H9 (cell line): ENCODE measurements at regions not wholly inside any gene's neighbourhood (a gene's known extent, or its start where the extent isn't known, plus 50 kb on each side); places are given as distances from the start of the nearest gene placed in this dataset.

Experiments used
- DNase-seq: peaks from one replicate; pipeline ENCODE4 v3.0.0-alpha.2; 2017
- H2AFZ ChIP-seq: one replicate; pipeline ENCODE4 v1.6.1; 2013; ENCODE audit warnings: mild to moderate bottlenecking, low read length, control low read depth, moderate library complexity
- H2AK5ac ChIP-seq: 2 replicates; pipeline ENCODE4 v1.6.1; 2013; ENCODE audit warnings: low read length, control low read depth, mixed read lengths; ENCODE audit not compliant: insufficient read length
- H2BK120ac ChIP-seq: one replicate; pipeline ENCODE4 v1.6.1; 2013; ENCODE audit warnings: low read depth, mild to moderate bottlenecking, low read length, control low read depth, inconsistent platforms; ENCODE audit not compliant: poor library complexity, severe bottlenecking
- H2BK12ac ChIP-seq: 2 replicates; pipeline ENCODE4 v1.6.1; 2013; ENCODE audit warnings: low read length, control low read depth, mixed read lengths, low read depth; ENCODE audit not compliant: insufficient read length
- H2BK15ac ChIP-seq: 2 replicates; pipeline ENCODE4 v1.6.1; 2013; ENCODE audit warnings: low read depth, low read length, control low read depth
- H2BK20ac ChIP-seq: one replicate; pipeline ENCODE4 v1.6.1; 2013; ENCODE audit warnings: low read depth, mild to moderate bottlenecking, low read length, control low read depth, inconsistent platforms; ENCODE audit not compliant: poor library complexity, severe bottlenecking
- H2BK5ac ChIP-seq: 2 replicates; pipeline ENCODE4 v1.6.1; 2013; ENCODE audit warnings: low read length, control low read depth, mixed read lengths; ENCODE audit not compliant: insufficient read length
- H3K14ac ChIP-seq: 2 replicates; pipeline ENCODE4 v1.6.1; 2013; ENCODE audit warnings: low read length, control low read depth; ENCODE audit not compliant: insufficient read depth
- H3K18ac ChIP-seq: 2 replicates; pipeline ENCODE4 v1.6.1; 2013; ENCODE audit warnings: low read depth, mild to moderate bottlenecking, mixed read lengths, low read length, control low read depth; ENCODE audit not compliant: insufficient read length
- H3K23ac ChIP-seq: 2 replicates; pipeline ENCODE4 v1.6.1; 2013; ENCODE audit warnings: low read length, control low read depth, mixed read lengths, low read depth; ENCODE audit not compliant: insufficient read length
- H3K23me2 ChIP-seq: 2 replicates; pipeline ENCODE4 v1.6.1; 2013; ENCODE audit warnings: low read depth, mild to moderate bottlenecking, mixed read lengths, low read length, control low read depth; ENCODE audit not compliant: insufficient read length, poor library complexity, severe bottlenecking
- H3K27ac ChIP-seq: 2 replicates; pipeline ENCODE4 v1.5.1; 2013; ENCODE audit warnings: low read length, control low read depth, mixed read lengths, low read depth; ENCODE audit not compliant: insufficient read length
- H3K27me3 ChIP-seq: 2 replicates; pipeline ENCODE4 v1.6.1; 2013; ENCODE audit warnings: low read length, control low read depth, inconsistent platforms; ENCODE audit not compliant: insufficient read depth
- H3K4ac ChIP-seq: 2 replicates; pipeline ENCODE4 v1.6.1; 2013; ENCODE audit warnings: low read depth, mild to moderate bottlenecking, control low read depth, inconsistent platforms, low read length, moderate library complexity
- H3K4me1 ChIP-seq: 2 replicates; pipeline ENCODE4 v1.6.1; 2013; ENCODE audit warnings: low read length, control low read depth, inconsistent platforms; ENCODE audit not compliant: insufficient read depth
- H3K4me2 ChIP-seq: 2 replicates; pipeline ENCODE4 v1.6.1; 2013; ENCODE audit warnings: low read length, control low read depth, mixed read lengths; ENCODE audit not compliant: insufficient read length, insufficient read depth
- H3K56ac ChIP-seq: 2 replicates; pipeline ENCODE4 v1.6.1; 2013; ENCODE audit warnings: low read depth, mild to moderate bottlenecking, mixed read lengths, low read length, control low read depth; ENCODE audit not compliant: insufficient read length
- H3K79me1 ChIP-seq: 2 replicates; pipeline ENCODE4 v1.6.1; 2013; ENCODE audit warnings: low read depth, mild to moderate bottlenecking, moderate library complexity, low read length, control low read depth, inconsistent platforms; ENCODE audit not compliant: insufficient read depth, poor library complexity, severe bottlenecking
- H3K79me2 ChIP-seq: 2 replicates; pipeline ENCODE4 v1.6.1; 2013; ENCODE audit warnings: low read length, control low read depth, inconsistent platforms; ENCODE audit not compliant: insufficient read depth
- H3K9ac ChIP-seq: 2 replicates; pipeline ENCODE4 v1.6.1; 2013; ENCODE audit warnings: low read length, control low read depth, mixed read lengths; ENCODE audit not compliant: insufficient read length; ENCODE audit errors: extremely low read depth
- H3K9me3 ChIP-seq: one replicate; pipeline ENCODE4 v1.6.1; 2013; ENCODE audit warnings: low read depth, low read length, inconsistent platforms; ENCODE audit not compliant: control insufficient read depth
- H3T11ph ChIP-seq: one replicate; pipeline ENCODE4 v1.6.1; 2013; ENCODE audit warnings: mild to moderate bottlenecking, low read length, control low read depth, inconsistent platforms
- H4K20me1 ChIP-seq: one replicate; pipeline ENCODE4 v1.6.1; 2013; ENCODE audit not compliant: control insufficient read depth, insufficient read length, insufficient read depth
- H4K5ac ChIP-seq: 2 replicates; pipeline ENCODE4 v1.6.1; 2013; ENCODE audit warnings: low read depth, mild to moderate bottlenecking, mixed read lengths, low read length, control low read depth; ENCODE audit not compliant: insufficient read length
- H4K8ac ChIP-seq: replicated peaks from 2 replicates; pipeline ENCODE4 v1.6.1; 2013; ENCODE audit warnings: low read length, control low read depth, mixed read lengths, low read depth; ENCODE audit not compliant: insufficient read length
- H4K91ac ChIP-seq: 2 replicates; pipeline ENCODE4 v1.6.1; 2013; ENCODE audit warnings: low read depth, mild to moderate bottlenecking, moderate library complexity, mixed read lengths, low read length, control low read depth; ENCODE audit not compliant: insufficient read length
- H3K27ac Mint-ChIP-seq, 3 experiments: 2 replicates in 2 of 3; 3 replicates in 1 of 3; pipeline ENCODE4 v1.8.0; 2020 to 2021; ENCODE audit warnings: mixed read lengths in 3 of 3, mild to moderate bottlenecking in 1 of 3, moderate library complexity in 1 of 3
- H3K27me3 Mint-ChIP-seq: 2 replicates; pipeline ENCODE4 v1.8.0; 2021; ENCODE audit warnings: low read depth, mild to moderate bottlenecking, moderate library complexity, mixed read lengths
- H3K36me3 Mint-ChIP-seq, 3 experiments: 2 replicates in 2 of 3; 3 replicates in 1 of 3; pipeline ENCODE4 v1.8.0; 2020 to 2021; ENCODE audit warnings: low read depth in 3 of 3, mixed read lengths in 3 of 3; ENCODE audit not compliant: insufficient read depth in 1 of 3
- H3K4me1 Mint-ChIP-seq, 2 experiments: 2 replicates each; pipeline ENCODE4 v1.8.0; 2020; ENCODE audit warnings: mixed read lengths in 2 of 2
- H3K4me3 Mint-ChIP-seq, 2 experiments: 2 replicates in 1 of 2; 3 replicates in 1 of 2; pipeline ENCODE4 v1.8.0; 2020 to 2021; ENCODE audit warnings: mild to moderate bottlenecking in 2 of 2, mixed read lengths in 2 of 2, moderate library complexity in 1 of 2
- H3K9me3 Mint-ChIP-seq, 2 experiments: 2 replicates in 1 of 2; 3 replicates in 1 of 2; pipeline ENCODE4 v1.8.0; 2020; ENCODE audit warnings: mild to moderate bottlenecking in 2 of 2, mixed read lengths in 2 of 2, moderate library complexity in 1 of 2
- CTCF ChIP-seq: fragments of 200-600 bp; sonication (generic); conservative IDR thresholded peaks from 3 replicates; pipeline ENCODE4 v1.8.0; 2021; ENCODE audit warnings: antibody characterized with exemption, mild to moderate bottlenecking
- WGBS: extraction: QIAGEN DNeasy Blood & Tissue Kit; methylation state at CpG from one replicate; pipeline ENCODE4 v1.1.7; 2013; ENCODE audit warnings: missing lambda C conversion rate, low lambda C conversion rate, mixed read lengths; ENCODE audit not compliant: insufficient read length; ENCODE audit errors: extremely low coverage; 5-methylcytosine and 5-hydroxymethylcytosine counted together

- peaks cover 0 to 4% (median 1%) of the 10 kb centered on the region in 3 experiments; a peak in 4 of 7 replicates for H3K36me3 Mint-ChIP-seq
- Histone ChIP-seq H3K79me2 (no peaks in the 10 kb centered on the region), H3K4ac (no peak overlapping the region), H3K27me3 (no peaks in the 10 kb centered on the region), H2BK15ac (no peak overlapping the region), H2BK20ac (no peak overlapping the region), H4K91ac (no peak overlapping the region), H4K5ac (no peak overlapping the region), H4K8ac (no peak overlapping the region), H3K14ac (no peak overlapping the region), H3K18ac (no peak overlapping the region), H3K9me3 (no peaks in the 10 kb centered on the region), H3K4me1 (no peaks in the 10 kb centered on the region), H3K23ac (no peak overlapping the region), H4K20me1 (no peaks in the 10 kb centered on the region), H3T11ph (no peak overlapping the region), H2AFZ (no peak overlapping the region), H3K23me2 (no peaks in the 10 kb centered on the region), H3K4me2 (no peak overlapping the region), H3K79me1 (no peaks in the 10 kb centered on the region), H3K9ac (no peak overlapping the region), H3K27ac (no peak overlapping the region), H2AK5ac (no peak overlapping the region), H2BK120ac (no peak overlapping the region), H2BK5ac (no peak overlapping the region), H2BK12ac (no peak overlapping the region), H3K56ac (no peak overlapping the region)
- H3K9me3 Mint-ChIP-seq = 0 out of 5 replicates have a peak, but pooled peaks cover 0 to 3% of the 10 kb centered on the region in 2 experiments
- DNase-seq = no peak
- TF ChIP-seq CTCF = no peak
- no CpG with 5 or more reads among the region's 1 CpG for WGBS
- H3K4me1 Mint-ChIP-seq = peaks cover 2 to 5% of the 10 kb centered on the region in 2 experiments; a peak in 2 of 4 replicates
- no peaks in the 10 kb centered on the region for H3K27me3 Mint-ChIP-seq
- H3K27ac Mint-ChIP-seq = no peak overlapping the region
- H3K4me3 Mint-ChIP-seq = no peak overlapping the region
These were observed 178.2 kb upstream of the EPHA4 start for GRCh38 chr2:221750316-221750715.
